A549 (cell line): ENCODE measurements at regions not wholly inside any gene's neighbourhood (a gene's known extent, or its start where the extent isn't known, plus 50 kb on each side); places are given as distances from the start of the nearest gene placed in this dataset.

ENCODE experiments used
- ATAC-seq, 2 experiments: fragments of 200-7000 bp in 1 of 2; fragments of >200 bp in 1 of 2; cut with Nextera tagmentation in 1 of 2; cut with Tn5 transposase in 1 of 2; 3 replicates each; pipeline versions ENCODE4 v1.8.0 to v1.9.1; 2018 to 2020; ENCODE audit warnings: mild to moderate bottlenecking in 1 of 2, moderate library complexity in 1 of 2
- CTCF ChIA-PET: fragments of 300-600 bp; sonication (Branson Sonifier 250); formaldehyde crosslinking; extraction: SDS; loops from one replicate; lab custom pipeline; 2021; ENCODE audit warnings: antibody characterized with exemption, inconsistent platforms; lab: Yijun Ruan, JAX
- POLR2A ChIA-PET: fragments of 350-600 bp; formaldehyde crosslinking; extraction: SDS; loops from one replicate; lab custom pipeline; 2021; ENCODE audit warnings: antibody characterized with exemption, inconsistent platforms; lab: Yijun Ruan, JAX
- DNase-seq, 2 experiments: peaks; one replicate each; pipeline versions ENCODE4 v3.0.0 to v3.0.0-alpha.2; 2011 to 2016; ENCODE audit warnings: low read depth in 1 of 2, low spot score in 1 of 2
- FAIRE-seq: peaks from 2 replicates; lab custom pipeline; 2011; peaks lifted over from hg19 to GRCh38; lab: Jason Lieb, UNC
- H3K27ac ChIP-seq, 2 experiments: fragments of >200 bp; sonication (Bioruptor Twin); formaldehyde crosslinking; 3 replicates each; pipeline ENCODE4 v1.5.1; 2016 to 2017
- H3K4me1 ChIP-seq: fragments of >200 bp; sonication (Bioruptor Twin); formaldehyde crosslinking; 3 replicates; pipeline ENCODE4 v1.6.1; 2016
- H3K4me2 ChIP-seq: fragments of >200 bp; sonication (Bioruptor Twin); formaldehyde crosslinking; 3 replicates; pipeline ENCODE4 v1.6.1; 2016
- H3K4me3 ChIP-seq: fragments of >200 bp; sonication (Bioruptor Twin); formaldehyde crosslinking; 3 replicates; pipeline ENCODE4 v1.5.1; 2016
- H3K9me3 ChIP-seq: fragments of >200 bp; sonication (Bioruptor Twin); formaldehyde crosslinking; 3 replicates; pipeline ENCODE4 v1.6.1; 2016
- CBX8 ChIP-seq: fragments of 200-600 bp; sonication (generic); IDR thresholded peaks from 2 replicates; pipeline ENCODE4 v1.6.1; 2016
- CEBPB ChIP-seq, 2 experiments: fragments of >200 bp in 1 of 2; sonication (Bioruptor Twin) in 1 of 2; formaldehyde crosslinking in 1 of 2; IDR thresholded peaks; 2 replicates each; pipeline ENCODE4 v1.6.1; 2012 to 2016
- CHD4 ChIP-seq: fragments of 200-600 bp; sonication (generic); IDR thresholded peaks from 2 replicates; pipeline ENCODE4 v1.6.1; 2016; ENCODE audit warnings: antibody characterized with exemption, mild to moderate bottlenecking, borderline replicate concordance
- GATA3 ChIP-seq: IDR thresholded peaks from 2 replicates; pipeline ENCODE4 v1.6.1; 2012; ENCODE audit warnings: borderline replicate concordance
- HOXB13 ChIP-seq: fragments of 250-450 bp; sonication (Bioruptor Pico); IDR thresholded peaks from 2 replicates; pipeline ENCODE4 v1.5.0; 2020; ENCODE audit warnings: low read depth, mild to moderate bottlenecking, moderate library complexity
- JUNB ChIP-seq: fragments of >200 bp; sonication (Bioruptor Twin); formaldehyde crosslinking; IDR thresholded peaks from 2 replicates; pipeline ENCODE4 v1.6.1; 2016
- NFE2L2 ChIP-seq: fragments of 150-350 bp; conservative IDR thresholded peaks from 2 replicates; pipeline ENCODE4 v1.6.1; 2014; ENCODE audit warnings: low read length
- NPAS2 ChIP-seq: fragments of 250-450 bp; sonication (Bioruptor Pico); IDR thresholded peaks from 2 replicates; pipeline ENCODE4 v1.8.0; 2022; ENCODE audit warnings: mild to moderate bottlenecking, moderate library complexity, borderline replicate concordance
- PHF8 ChIP-seq: fragments of 200-600 bp; sonication (generic); IDR thresholded peaks from 2 replicates; pipeline ENCODE4 v1.6.1; 2016; ENCODE audit warnings: low read depth, mild to moderate bottlenecking, antibody characterized with exemption, moderate library complexity, borderline replicate concordance
- POLR2A ChIP-seq: IDR thresholded peaks from 2 replicates; pipeline ENCODE4 v1.6.1; 2012; ENCODE audit warnings: mild to moderate bottlenecking, low read length
- POLR2AphosphoS2 ChIP-seq: conservative IDR thresholded peaks from 2 replicates; pipeline ENCODE4 v1.6.1; 2012; ENCODE audit warnings: low read length, improper control_type of control experiment, inconsistent platforms
- RAD21 ChIP-seq, 2 experiments: fragments of >200 bp in 1 of 2; sonication (Bioruptor Twin) in 1 of 2; formaldehyde crosslinking in 1 of 2; IDR thresholded peaks in 1 of 2; conservative IDR thresholded peaks in 1 of 2; 2 replicates in 1 of 2; 3 replicates in 1 of 2; pipeline ENCODE4 v1.6.1; 2012 to 2018; ENCODE audit warnings: inconsistent platforms in 1 of 2
- RARB ChIP-seq: fragments of 250-450 bp; sonication (Bioruptor Pico); IDR thresholded peaks from 2 replicates; pipeline ENCODE4 v1.8.0; 2021; ENCODE audit warnings: mild to moderate bottlenecking, moderate library complexity
- RFX5 ChIP-seq: fragments of 450-650 bp; IDR thresholded peaks from 2 replicates; pipeline ENCODE4 v1.7.1; 2014; ENCODE audit warnings: antibody characterized with exemption, mild to moderate bottlenecking, moderate library complexity
- TFCP2L1 ChIP-seq: fragments of 250-450 bp; sonication (Bioruptor Pico); IDR thresholded peaks from 2 replicates; pipeline ENCODE4 v1.5.0; 2021; ENCODE audit warnings: mild to moderate bottlenecking
- TP53 ChIP-seq: fragments of 250-450 bp; sonication (Bioruptor Pico); IDR thresholded peaks from 2 replicates; pipeline ENCODE4 v1.5.0; 2021; ENCODE audit warnings: mild to moderate bottlenecking, moderate library complexity
- ZC3H11A ChIP-seq: fragments of 450-650 bp; IDR thresholded peaks from 2 replicates; pipeline ENCODE4 v1.6.1; 2014; ENCODE audit warnings: antibody characterized with exemption, mild to moderate bottlenecking
- ZFP36 ChIP-seq: fragments of 450-650 bp; IDR thresholded peaks from 2 replicates; pipeline ENCODE4 v1.6.1; 2014; ENCODE audit warnings: borderline replicate concordance; ENCODE audit not compliant: partially characterized antibody
- WGBS: methylation state at CpG from one replicate; pipeline ENCODE4 v1.1.6; 2017; ENCODE audit errors: missing lambda C conversion rate; 5-methylcytosine and 5-hydroxymethylcytosine counted together
- TF ChIP-seq, protein P1 (sequence below): fragments of >200 bp; sonication (Bioruptor Twin); formaldehyde crosslinking; IDR thresholded peaks from 3 replicates; pipeline ENCODE4 v1.5.1; 2016
- TF ChIP-seq, protein P2 (sequence below): fragments of 150-350 bp; IDR thresholded peaks from 2 replicates; pipeline ENCODE4 v1.6.1; 2014; ENCODE audit warnings: low read depth, mild to moderate bottlenecking, low read length
- TF ChIP-seq, protein P3 (sequence below): IDR thresholded peaks from 2 replicates; pipeline ENCODE4 v1.6.1; 2012
- TF ChIP-seq, protein P4 (sequence below): fragments of >200 bp; sonication (Bioruptor Twin); formaldehyde crosslinking; IDR thresholded peaks from 3 replicates; pipeline ENCODE4 v1.6.1; 2016
- TF ChIP-seq, protein P5 (sequence below): IDR thresholded peaks from 2 replicates; pipeline ENCODE4 v1.6.1; 2012

DNA sequence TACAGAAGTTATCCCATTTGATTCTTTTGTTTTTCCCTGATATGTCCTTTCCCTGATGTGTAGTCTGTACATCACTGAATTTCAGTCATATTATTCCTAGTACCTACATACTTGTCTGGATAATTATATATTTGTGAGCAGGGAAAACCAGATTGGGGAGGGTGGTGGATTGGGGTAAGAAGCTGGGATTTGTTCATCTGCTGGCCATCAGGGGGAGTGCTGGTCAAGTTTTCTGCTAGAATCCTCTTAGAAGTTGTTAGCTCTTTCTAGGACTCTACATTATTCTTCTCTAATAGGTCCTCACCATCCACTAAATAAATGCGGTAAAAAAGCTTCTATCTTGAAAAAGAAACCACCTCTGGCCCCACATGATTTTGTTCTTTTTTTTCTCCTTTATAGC, 232.7 kb upstream of the TAC1 start (continued):
- TF ChIP-seq RFX5, result no peak
- TF ChIP-seq CEBPB (IDR thresholded peaks at IDR 0.05), result no peak
- TF ChIP-seq, all 56 proteins: peak for 3

DNA sequence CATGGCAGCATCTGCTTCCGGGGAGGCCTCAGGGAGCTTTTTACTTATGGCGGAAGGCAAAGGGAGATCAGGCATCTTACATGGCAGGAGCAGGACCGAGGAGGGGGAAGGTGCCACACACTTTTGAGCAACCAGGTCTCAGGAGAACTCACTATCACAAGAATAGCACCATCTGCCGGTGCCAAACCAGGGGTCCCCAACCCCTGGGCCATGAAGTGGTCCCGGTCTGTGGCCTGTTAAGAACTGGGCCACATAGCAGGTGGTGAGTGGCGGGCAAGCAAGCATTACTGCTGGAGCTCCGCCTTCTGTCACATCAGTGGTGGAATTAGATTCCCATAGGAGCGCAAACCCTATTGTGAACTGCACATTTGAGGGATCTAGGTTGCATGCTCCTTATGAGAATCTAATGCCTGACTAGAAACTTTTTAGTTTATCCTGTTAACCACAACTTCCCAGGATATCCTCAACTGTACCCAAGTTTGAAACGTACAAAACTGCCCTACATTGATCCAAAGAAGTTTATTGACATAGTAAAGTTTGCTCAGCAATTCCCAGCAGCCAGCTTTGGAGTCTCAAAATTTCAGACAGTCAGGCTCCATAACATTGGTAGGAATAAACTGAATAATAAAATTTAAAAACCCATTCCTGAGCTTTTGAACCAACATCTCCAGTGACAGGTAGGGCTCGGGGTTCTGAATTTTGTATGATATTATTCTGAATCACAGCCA, 228.4 kb upstream of the TAC1 start:
- TF ChIP-seq PHF8, result no peak
- TF ChIP-seq RFX5, result no peak
- no peak for TF ChIP-seq ZC3H11A
- no peak for TF ChIP-seq HOXB13 (CRISPR knock-in tag)
- TF ChIP-seq, protein P1, sequence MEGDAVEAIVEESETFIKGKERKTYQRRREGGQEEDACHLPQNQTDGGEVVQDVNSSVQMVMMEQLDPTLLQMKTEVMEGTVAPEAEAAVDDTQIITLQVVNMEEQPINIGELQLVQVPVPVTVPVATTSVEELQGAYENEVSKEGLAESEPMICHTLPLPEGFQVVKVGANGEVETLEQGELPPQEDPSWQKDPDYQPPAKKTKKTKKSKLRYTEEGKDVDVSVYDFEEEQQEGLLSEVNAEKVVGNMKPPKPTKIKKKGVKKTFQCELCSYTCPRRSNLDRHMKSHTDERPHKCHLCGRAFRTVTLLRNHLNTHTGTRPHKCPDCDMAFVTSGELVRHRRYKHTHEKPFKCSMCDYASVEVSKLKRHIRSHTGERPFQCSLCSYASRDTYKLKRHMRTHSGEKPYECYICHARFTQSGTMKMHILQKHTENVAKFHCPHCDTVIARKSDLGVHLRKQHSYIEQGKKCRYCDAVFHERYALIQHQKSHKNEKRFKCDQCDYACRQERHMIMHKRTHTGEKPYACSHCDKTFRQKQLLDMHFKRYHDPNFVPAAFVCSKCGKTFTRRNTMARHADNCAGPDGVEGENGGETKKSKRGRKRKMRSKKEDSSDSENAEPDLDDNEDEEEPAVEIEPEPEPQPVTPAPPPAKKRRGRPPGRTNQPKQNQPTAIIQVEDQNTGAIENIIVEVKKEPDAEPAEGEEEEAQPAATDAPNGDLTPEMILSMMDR, result no peak
- no peak for TF ChIP-seq NFE2L2
- TF ChIP-seq, protein P2, sequence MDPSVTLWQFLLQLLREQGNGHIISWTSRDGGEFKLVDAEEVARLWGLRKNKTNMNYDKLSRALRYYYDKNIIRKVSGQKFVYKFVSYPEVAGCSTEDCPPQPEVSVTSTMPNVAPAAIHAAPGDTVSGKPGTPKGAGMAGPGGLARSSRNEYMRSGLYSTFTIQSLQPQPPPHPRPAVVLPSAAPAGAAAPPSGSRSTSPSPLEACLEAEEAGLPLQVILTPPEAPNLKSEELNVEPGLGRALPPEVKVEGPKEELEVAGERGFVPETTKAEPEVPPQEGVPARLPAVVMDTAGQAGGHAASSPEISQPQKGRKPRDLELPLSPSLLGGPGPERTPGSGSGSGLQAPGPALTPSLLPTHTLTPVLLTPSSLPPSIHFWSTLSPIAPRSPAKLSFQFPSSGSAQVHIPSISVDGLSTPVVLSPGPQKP, result no peak
- TF ChIP-seq, protein P3, sequence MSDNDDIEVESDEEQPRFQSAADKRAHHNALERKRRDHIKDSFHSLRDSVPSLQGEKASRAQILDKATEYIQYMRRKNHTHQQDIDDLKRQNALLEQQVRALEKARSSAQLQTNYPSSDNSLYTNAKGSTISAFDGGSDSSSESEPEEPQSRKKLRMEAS, result no peak
- no peak for TF ChIP-seq RAD21 (conservative IDR thresholded peaks at IDR 0.05 in 1 of 2, IDR thresholded peaks at IDR 0.05 in 1 of 2)
- no peak for TF ChIP-seq POLR2A
- no peak for TF ChIP-seq CHD4
- no peak for TF ChIP-seq TP53 (CRISPR knock-in tag)
- no peak for TF ChIP-seq GATA3
- no peak for TF ChIP-seq JUNB
- no peak for TF ChIP-seq NPAS2
- no peak for TF ChIP-seq ZFP36
- TF ChIP-seq, protein P4, sequence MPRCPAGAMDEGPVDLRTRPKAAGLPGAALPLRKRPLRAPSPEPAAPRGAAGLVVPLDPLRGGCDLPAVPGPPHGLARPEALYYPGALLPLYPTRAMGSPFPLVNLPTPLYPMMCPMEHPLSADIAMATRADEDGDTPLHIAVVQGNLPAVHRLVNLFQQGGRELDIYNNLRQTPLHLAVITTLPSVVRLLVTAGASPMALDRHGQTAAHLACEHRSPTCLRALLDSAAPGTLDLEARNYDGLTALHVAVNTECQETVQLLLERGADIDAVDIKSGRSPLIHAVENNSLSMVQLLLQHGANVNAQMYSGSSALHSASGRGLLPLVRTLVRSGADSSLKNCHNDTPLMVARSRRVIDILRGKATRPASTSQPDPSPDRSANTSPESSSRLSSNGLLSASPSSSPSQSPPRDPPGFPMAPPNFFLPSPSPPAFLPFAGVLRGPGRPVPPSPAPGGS, result no peak
- TF ChIP-seq RARB, result no peak
- no peak overlapping the region for H3K4me2 ChIP-seq
- no peaks in the 10 kb centered on the region for H3K4me1 ChIP-seq
- CTCF ChIA-PET, result interaction anchor here (0.9 kb wide), 1 partner anchor 331 kb away, joined by 3 read pairs; no protein-coding TSS in a partner anchor
- FAIRE-seq, result no peak
- 35% methylated on average over 10 of the region's 10 CpGs for WGBS
- H3K4me3 ChIP-seq, result no peak overlapping the region
- no peaks in the 10 kb centered on the region for H3K9me3 ChIP-seq
- no peak for DNase-seq
- ATAC-seq, result no peak
- H3K27ac ChIP-seq, result no peak overlapping the region
- POLR2A ChIA-PET, result no interaction called here

DNA sequence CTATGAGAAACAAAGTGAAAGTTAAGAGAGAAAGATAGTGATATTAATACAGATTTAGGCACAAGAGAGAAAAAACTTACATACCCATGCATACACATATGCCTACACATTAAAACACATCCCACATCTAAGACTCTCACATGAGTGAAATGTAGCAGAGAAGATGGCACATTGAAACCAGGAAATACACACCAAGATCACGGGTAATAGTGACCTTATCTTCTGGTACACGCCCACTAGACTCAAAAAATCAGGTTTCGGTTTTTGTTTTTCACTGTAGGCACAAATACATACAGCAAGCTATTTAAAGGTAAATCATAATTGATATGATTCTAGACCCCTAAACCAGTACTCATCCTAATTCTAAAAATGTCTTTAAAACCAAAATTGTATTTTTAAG, 225.2 kb upstream of the TAC1 start:
- H3K4me3 ChIP-seq, result no peak overlapping the region
- ATAC-seq (no peak), FAIRE-seq (no peak), DNase-seq (no peak)
- CTCF ChIA-PET, result no interaction called here
- TF ChIP-seq POLR2AphosphoS2 (no peak), POLR2A (no peak), CBX8 (no peak), TFCP2L1 (CRISPR knock-in tag) (no peak)
- TF ChIP-seq, protein P5, sequence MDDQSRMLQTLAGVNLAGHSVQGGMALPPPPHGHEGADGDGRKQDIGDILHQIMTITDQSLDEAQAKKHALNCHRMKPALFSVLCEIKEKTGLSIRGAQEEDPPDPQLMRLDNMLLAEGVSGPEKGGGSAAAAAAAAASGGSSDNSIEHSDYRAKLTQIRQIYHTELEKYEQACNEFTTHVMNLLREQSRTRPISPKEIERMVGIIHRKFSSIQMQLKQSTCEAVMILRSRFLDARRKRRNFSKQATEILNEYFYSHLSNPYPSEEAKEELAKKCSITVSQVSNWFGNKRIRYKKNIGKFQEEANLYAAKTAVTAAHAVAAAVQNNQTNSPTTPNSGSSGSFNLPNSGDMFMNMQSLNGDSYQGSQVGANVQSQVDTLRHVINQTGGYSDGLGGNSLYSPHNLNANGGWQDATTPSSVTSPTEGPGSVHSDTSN, result no peak
- 3% methylated on average over 3 of the region's 3 CpGs for WGBS
- H3K9me3 ChIP-seq, result no peaks in the 10 kb centered on the region
- H3K27ac ChIP-seq, result no peak overlapping the region
- POLR2A ChIA-PET, result no interaction called here
- no peak overlapping the region for H3K4me2 ChIP-seq
- no peaks in the 10 kb centered on the region for H3K4me1 ChIP-seq
